Astrocyte of the spinal cord (primary cell): ENCODE measurements at regions not wholly inside any gene's neighbourhood (a gene's known extent, or its start where the extent isn't known, plus 50 kb on each side); places are given as distances from the start of the nearest gene placed in this dataset.

Experiments
- DNase-seq: peaks from one replicate; pipeline ENCODE4 v3.0.0; 2011; ENCODE audit warnings: low read depth, low spot score
- H3K4me3 ChIP-seq: 2 replicates; pipeline ENCODE4 v1.5.1; 2011; ENCODE audit warnings: low read depth, mild to moderate bottlenecking, low read length, moderate library complexity
- in situ Hi-C: cut with HindIII; loops from 2 replicates; pipeline ENCODE4 v1.10.0; 2017; ENCODE audit warnings: low sequenced_read_pairs
- TF ChIP-seq, protein P1 (sequence below): IDR thresholded peaks from 2 replicates; pipeline ENCODE4 v1.5.1; 2012; ENCODE audit warnings: low read depth, mild to moderate bottlenecking, low read length, inconsistent platforms

DNA sequence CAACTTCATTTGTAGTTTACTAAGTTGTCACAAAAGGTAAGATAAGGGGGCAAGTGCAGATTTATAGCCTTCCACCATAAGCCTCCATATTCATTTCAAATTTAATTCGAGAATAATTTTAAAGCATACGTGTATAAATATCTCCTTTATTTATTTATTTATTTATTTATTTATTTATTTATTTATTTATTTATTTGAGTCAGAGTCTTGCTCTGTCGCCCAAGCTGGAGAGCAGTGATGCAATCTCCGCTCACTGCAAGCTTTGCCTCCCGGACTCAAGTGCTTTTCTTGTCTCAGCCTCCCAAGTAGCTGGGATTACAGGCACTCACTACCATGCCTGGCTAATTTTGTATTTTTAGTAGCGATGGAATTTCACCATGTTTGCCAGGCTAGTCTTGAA, 523.4 kb downstream of the FAT4 start:
- no peak for DNase-seq
- no peak overlapping the region for H3K4me3 ChIP-seq
- TF ChIP-seq, protein P1, sequence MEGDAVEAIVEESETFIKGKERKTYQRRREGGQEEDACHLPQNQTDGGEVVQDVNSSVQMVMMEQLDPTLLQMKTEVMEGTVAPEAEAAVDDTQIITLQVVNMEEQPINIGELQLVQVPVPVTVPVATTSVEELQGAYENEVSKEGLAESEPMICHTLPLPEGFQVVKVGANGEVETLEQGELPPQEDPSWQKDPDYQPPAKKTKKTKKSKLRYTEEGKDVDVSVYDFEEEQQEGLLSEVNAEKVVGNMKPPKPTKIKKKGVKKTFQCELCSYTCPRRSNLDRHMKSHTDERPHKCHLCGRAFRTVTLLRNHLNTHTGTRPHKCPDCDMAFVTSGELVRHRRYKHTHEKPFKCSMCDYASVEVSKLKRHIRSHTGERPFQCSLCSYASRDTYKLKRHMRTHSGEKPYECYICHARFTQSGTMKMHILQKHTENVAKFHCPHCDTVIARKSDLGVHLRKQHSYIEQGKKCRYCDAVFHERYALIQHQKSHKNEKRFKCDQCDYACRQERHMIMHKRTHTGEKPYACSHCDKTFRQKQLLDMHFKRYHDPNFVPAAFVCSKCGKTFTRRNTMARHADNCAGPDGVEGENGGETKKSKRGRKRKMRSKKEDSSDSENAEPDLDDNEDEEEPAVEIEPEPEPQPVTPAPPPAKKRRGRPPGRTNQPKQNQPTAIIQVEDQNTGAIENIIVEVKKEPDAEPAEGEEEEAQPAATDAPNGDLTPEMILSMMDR, result no peak
- in situ Hi-C loops, result no loop called here

DNA sequence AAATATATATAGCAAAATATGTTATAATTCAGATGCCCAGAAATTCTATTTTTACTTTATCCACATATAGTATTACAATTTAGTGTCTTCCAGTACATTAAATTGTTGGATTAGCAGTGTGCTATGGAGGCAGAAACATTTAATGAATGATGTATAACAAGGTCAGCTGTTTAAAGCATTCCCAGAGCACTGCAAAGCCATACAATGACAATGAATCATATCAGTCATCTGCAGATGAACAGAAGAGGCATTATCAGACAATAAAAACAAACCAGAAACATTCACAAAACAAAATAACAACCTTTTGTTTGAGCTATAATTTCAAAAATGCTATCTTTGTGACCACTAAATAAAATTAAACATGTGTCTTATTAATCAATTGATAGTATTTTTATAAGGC, 524.2 kb downstream of the FAT4 start:
- no peak overlapping the region for H3K4me3 ChIP-seq
- TF ChIP-seq, protein P1, result no peak
- DNase-seq, result no peak
- in situ Hi-C loops, result no loop called here

DNA sequence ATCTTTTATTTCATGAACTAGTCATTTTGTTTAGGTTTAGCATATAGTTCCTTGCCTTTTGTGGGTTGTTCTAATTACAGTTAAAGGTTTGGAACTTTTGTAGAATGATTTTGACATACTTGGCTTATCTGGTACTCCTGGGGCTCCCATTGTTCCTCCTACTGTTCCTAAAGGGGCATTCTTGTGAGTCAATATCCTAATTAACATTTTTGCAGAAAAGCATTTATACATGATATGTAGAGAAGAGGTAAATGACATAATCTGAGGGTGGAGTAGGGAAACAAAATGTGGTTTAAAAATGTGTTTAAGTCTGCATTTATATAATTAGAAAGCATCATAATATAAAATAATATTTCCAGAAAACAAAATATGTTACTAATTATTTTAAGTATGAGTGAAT, 529.2 kb downstream of the FAT4 start:
- TF ChIP-seq, protein P1, result no peak
- DNase-seq, result no peak
- in situ Hi-C loops, result no loop called here
- no peak overlapping the region for H3K4me3 ChIP-seq

DNA sequence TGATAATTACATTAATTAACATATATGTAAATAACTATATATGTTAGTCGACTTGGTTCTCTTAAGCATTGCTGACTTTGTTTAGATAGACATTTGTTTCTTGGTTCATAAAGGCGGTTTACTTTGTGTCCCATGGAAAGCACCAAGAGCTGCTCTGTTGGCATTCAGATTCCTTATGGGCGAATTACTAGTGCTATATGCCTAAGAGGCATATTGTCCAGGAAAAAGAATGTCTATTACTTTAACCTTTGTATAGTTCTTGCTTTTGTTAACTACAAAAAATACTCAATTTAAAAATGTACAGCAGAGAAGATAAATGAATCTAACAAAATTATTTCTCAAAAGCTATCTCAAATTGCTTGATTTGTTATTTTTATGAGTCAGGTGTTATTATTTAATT, 532.8 kb downstream of the FAT4 start:
- in situ Hi-C loops, result no loop called here
- DNase-seq, result no peak
- H3K4me3 ChIP-seq, result no peak overlapping the region
- TF ChIP-seq, protein P1, result no peak

DNA sequence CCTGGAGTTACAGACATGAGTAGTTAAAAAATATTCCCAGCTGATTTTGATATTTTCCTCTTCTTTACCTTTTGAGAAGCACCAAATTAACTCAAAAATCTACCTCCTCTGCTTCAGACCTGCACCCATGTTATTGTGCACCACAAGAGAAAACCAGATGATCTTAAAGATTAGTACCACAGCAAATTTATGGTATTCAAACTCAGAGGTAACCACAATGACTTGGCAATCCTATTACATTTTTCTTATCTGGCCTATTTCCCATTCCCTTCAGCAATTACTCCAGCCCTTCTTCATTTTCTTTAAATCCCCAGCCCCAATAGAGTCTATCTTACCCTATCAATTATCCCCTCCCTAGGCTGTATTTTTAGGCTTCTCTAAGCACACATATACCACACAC, 535.1 kb downstream of the FAT4 start:
- TF ChIP-seq, protein P1, result no peak
- in situ Hi-C loops, result no loop called here
- no peak overlapping the region for H3K4me3 ChIP-seq
- DNase-seq, result peak; percentile 82

DNA sequence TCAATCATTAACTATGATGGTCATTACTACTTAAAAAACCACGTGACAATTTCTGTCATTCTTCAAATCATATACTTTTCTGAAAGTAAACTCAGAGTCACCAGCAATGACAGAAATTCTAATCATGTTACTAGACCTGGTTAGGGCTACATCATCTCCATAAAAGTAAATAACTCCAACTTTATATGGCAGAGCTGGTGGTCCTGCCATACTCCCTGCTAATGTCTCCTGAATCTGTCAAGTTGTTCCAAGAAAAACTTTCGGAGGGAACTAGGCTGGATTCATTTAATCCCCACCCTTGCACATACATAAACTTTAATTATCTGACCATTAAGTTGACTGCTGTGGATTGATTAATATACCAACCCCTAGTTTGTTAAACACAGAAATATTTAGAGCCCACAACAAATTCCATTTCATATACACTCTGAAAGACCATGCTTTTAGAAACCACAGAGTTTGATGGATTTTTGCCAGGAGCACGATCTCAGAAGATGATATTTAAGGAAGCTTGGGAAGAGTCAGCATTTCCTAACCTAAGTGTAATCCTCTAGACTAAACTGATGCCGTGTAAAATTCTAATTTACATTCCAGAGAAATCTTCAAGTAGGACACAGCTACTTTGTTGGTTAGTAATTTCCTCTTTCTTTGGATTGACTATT, 577.0 kb downstream of the FAT4 start:
- in situ Hi-C loops, result no loop called here
- DNase-seq, result peak; percentile 83
- TF ChIP-seq, protein P1, result no peak
- no peak overlapping the region for H3K4me3 ChIP-seq
